HG03103 (cell line): ENCODE measurements at regions not wholly inside any gene's neighbourhood (a gene's known extent, or its start where the extent isn't known, plus 50 kb on each side); places are given as distances from the start of the nearest gene placed in this dataset.
"Not testable (repeated sequence)": the region's sequence is repeated elsewhere in the genome, so short reads cannot be mapped to it uniquely, and the experiment has no call there.

Source experiments
- ATAC-seq: cut with Tn5 transposase; IDR thresholded peaks from one replicate; pipeline ENCODE4 v1.9.1; 2021; ENCODE audit warnings: low read depth; ENCODE audit not compliant: unreplicated experiment

GRCh38 chr13:72590091-72590740, 137.2 kb downstream of the MZT1 start:
- ATAC-seq: no peak

- no peak for ATAC-seq
These were observed 140.9 kb downstream of the MZT1 start for GRCh38 chr13:72586518-72586917.

- ATAC-seq: no peak
These were observed 142.2 kb downstream of the MZT1 start for GRCh38 chr13:72585254-72585653.

GRCh38 chr13:72571191-72571590, 156.2 kb downstream of the MZT1 start:
- no peak for ATAC-seq

GRCh38 chr13:72570019-72570418, 157.4 kb downstream of the MZT1 start:
- peak; percentile 75 for ATAC-seq

GRCh38 chr13:72567566-72567965, 159.9 kb downstream of the MZT1 start:
- ATAC-seq: no peak

GRCh38 chr13:72566526-72566925, 160.9 kb downstream of the MZT1 start:
- ATAC-seq: no peak

GRCh38 chr13:72565893-72566292, 161.5 kb downstream of the MZT1 start:
- ATAC-seq: no peak

GRCh38 chr13:72562686-72563085, 164.7 kb downstream of the MZT1 start:
- no peak for ATAC-seq

GRCh38 chr13:72561791-72562190, 165.6 kb downstream of the MZT1 start:
- ATAC-seq: no peak

- ATAC-seq: no peak
These were observed 167.7 kb downstream of the MZT1 start for GRCh38 chr13:72559716-72560115.

GRCh38 chr13:72556945-72557344, 170.5 kb downstream of the MZT1 start:
- no peak for ATAC-seq

- ATAC-seq: no peak
These were observed 171.8 kb downstream of the MZT1 start for GRCh38 chr13:72555601-72556000.

GRCh38 chr13:72552731-72553130, 174.7 kb downstream of the MZT1 start:
- ATAC-seq: no peak

- not testable (repeated sequence) for ATAC-seq
These were observed 181.5 kb downstream of the MZT1 start for GRCh38 chr13:72545895-72546294.

GRCh38 chr13:72545030-72545719, 182.3 kb downstream of the MZT1 start:
- ATAC-seq: no peak

- no peak for ATAC-seq
These were observed 183.4 kb downstream of the MZT1 start for GRCh38 chr13:72544042-72544441.

GRCh38 chr13:72542241-72542640, 185.2 kb downstream of the MZT1 start:
- ATAC-seq: no peak

- no peak for ATAC-seq
These were observed 185.8 kb downstream of the MZT1 start for GRCh38 chr13:72541674-72542073.

GRCh38 chr13:72540881-72541280, 186.5 kb downstream of the MZT1 start:
- ATAC-seq: no peak

GRCh38 chr13:72539925-72540324, 187.5 kb downstream of the MZT1 start:
- ATAC-seq: no peak

- no peak for ATAC-seq
These were observed 189.6 kb downstream of the MZT1 start for GRCh38 chr13:72537782-72538181.
